ENCODE measurements at regions not wholly inside any gene's neighbourhood (a gene's known extent, or its start where the extent isn't known, plus 50 kb on each side); places are given as distances from the start of the nearest gene placed in this dataset.

GRCh38 chr4:137200322-137200721 lies 332.0 kb downstream of the PCDH18 start:
- TF ChIP-seq, protein P1, sequence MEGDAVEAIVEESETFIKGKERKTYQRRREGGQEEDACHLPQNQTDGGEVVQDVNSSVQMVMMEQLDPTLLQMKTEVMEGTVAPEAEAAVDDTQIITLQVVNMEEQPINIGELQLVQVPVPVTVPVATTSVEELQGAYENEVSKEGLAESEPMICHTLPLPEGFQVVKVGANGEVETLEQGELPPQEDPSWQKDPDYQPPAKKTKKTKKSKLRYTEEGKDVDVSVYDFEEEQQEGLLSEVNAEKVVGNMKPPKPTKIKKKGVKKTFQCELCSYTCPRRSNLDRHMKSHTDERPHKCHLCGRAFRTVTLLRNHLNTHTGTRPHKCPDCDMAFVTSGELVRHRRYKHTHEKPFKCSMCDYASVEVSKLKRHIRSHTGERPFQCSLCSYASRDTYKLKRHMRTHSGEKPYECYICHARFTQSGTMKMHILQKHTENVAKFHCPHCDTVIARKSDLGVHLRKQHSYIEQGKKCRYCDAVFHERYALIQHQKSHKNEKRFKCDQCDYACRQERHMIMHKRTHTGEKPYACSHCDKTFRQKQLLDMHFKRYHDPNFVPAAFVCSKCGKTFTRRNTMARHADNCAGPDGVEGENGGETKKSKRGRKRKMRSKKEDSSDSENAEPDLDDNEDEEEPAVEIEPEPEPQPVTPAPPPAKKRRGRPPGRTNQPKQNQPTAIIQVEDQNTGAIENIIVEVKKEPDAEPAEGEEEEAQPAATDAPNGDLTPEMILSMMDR (IDR thresholded peaks at IDR 0.05; ENCODE audit: insufficient read depth, low read length, poor library complexity, severe bottlenecking): no peak
- TF ChIP-seq EZH2phosphoT487 (conservative IDR thresholded peaks at IDR 0.05; ENCODE audit: low read length): no peak

Measured in SU-DHL-6 (cell line).